Activated CD4-positive, alpha-beta T cell treated with anti-CD3 and anti-CD28 coated beads, Interleukin-2, Interleukin-6, amounts not matched to agents 100 ng/mL and 50 ng/mL, durations not matched to agents 16 hours and 8 hours (primary cell): ENCODE measurements at regions not wholly inside any gene's neighbourhood (a gene's known extent, or its start where the extent isn't known, plus 50 kb on each side); places are given as distances from the start of the nearest gene placed in this dataset.
"Not testable (repeated sequence)": the region's sequence is repeated elsewhere in the genome, so short reads cannot be mapped to it uniquely, and the experiment has no call there.

ENCODE experiments used
- DNase-seq: peaks from one replicate; pipeline ENCODE4 v3.0.0-alpha.2; 2020

GRCh38 chr2:35255826-35256225, 1099.8 kb upstream of the CRIM1 start:
- no peak for DNase-seq

DNA sequence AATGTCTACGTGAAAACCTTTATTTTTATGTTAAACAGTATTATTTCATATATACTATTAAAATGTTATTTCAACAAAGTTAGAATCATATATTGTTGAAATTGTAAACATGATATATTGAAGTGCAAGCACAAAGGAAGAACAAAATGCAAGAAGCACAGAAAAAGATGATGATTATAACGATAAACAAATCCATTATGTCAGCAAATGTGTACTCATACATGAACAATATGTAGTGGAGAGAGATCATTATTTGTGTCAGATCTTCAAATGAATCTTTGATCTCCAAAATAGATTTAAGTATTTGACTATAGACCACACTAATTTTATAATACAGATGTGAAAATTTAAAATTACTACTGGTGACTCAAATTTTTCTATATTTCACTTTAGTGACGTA, 1104.4 kb upstream of the CRIM1 start:
- no peak for DNase-seq

DNA sequence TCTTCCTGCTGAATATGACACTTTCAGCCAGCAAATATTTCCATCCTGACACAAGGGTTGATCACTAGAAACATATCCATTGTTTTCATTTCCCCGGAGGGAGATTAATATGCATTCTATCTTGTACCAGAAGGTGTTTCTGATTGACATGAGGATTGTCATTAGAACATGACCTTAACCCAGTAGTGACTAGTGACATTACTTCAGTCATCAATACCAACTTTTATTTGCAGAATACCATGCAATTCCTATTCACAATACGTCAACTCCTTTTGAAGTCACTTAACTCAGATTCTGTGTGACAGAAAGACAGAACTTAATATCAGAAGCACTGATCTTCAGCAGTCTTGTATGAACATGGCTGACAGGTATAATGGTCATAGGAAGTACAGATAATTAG, 1108.9 kb upstream of the CRIM1 start:
- no peak for DNase-seq

- DNase-seq = no peak
Observed at GRCh38 chr2:35228584-35228983, 1127.0 kb upstream of the CRIM1 start.

DNA sequence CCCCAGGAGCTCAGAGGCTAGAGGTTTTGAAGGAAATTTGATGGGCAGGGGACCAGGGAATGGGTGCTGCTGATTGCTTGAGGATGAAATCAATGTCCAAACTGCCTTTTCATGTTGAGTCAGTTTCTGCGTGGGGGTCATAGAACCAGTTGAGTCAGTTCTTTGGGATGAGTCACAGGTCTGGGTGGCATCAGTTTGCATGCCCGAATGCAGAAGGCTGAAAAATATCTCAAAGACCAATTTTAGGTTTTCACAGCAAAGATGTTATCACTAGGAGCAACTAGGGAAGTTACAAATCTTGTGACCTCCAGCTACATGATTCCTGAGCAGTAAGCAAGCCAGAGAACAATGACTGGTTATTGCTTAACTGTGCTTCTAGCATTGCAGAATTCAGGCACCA, 1135.1 kb upstream of the CRIM1 start:
- no peak for DNase-seq

DNA sequence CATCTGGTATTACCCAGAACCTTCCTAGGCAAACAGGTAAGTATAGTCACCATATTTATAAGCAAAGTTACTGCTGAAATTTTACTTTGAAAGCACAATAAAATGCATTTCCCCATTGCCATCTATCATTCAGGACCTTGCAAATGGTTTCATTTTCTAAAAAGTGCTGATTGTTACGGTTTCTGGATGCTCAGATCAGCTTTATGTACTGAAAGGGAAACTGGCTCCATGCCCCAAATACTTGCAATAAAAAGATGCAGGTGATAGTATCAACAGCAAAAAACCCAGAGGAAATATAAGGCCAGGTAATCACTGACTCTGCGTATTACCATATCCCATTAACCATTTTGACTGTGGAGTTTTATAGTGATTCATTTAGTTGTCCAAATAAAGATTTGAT, 1150.7 kb upstream of the CRIM1 start:
- no peak for DNase-seq

- no peak for DNase-seq
Observed at GRCh38 chr2:35204323-35204722, 1151.3 kb upstream of the CRIM1 start.

DNA sequence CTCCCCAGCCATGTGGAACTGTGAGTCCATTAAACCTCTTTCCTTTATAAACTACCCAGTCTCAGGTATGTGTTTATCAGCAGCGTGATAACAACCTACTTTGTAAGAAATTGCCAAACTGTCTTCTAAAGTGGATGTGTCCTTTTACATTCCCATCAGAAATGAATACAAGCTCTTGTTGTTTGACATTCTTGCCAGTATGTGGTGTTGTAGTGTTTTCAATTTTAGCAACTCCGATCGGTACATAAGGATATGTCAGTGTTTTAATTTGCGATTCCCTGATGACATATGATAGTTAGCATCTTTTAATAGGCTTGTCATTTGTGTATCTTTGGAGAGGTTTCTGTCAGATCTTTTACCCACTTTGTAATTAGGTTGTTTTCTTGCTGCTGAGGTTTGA, 1156.3 kb upstream of the CRIM1 start:
- no peak for DNase-seq

GRCh38 chr2:35185861-35186412, 1169.6 kb upstream of the CRIM1 start:
- no peak for DNase-seq

DNA sequence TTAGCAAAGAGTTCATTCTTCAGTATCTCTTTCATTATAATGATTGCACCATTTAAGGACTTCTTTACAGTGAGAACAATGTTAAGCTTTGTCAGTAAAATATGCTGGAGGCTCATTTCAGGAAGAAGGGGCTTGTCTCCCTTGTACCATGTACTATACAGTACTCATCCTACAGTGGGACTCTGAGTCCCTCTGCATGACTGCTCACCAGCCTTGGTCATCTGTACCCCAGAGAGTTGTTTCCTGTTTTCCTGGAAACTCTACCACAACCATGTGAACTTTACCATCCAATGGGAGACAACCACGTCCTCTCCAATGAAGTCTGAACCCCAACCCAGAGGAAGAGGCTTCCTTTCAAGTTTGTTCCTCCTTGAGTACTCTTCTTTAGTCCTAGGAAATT, 1171.1 kb upstream of the CRIM1 start:
- no peak for DNase-seq

DNA sequence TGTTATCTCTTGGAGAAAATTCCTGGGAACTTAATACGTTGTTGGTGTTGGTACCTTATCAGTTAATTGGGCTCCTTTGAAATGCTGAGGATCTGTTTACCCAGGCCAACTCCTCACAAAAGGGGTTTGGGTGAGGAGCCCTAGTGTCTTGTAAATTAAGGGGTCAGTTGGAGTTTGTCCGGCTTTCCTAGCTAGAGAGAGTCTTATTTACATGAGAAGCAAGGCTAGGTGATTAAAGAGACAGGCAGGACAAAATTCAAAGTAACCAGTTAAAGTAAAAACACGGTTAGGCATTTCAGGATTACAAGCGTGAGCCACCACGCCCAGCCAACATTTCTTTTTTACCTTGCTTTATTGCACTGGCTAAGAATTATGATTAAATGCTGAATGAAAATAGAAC, 1178.9 kb upstream of the CRIM1 start:
- not testable (repeated sequence) for DNase-seq

GRCh38 chr2:35174845-35175244, 1180.7 kb upstream of the CRIM1 start:
- DNase-seq = no peak

- DNase-seq = no peak
Observed at GRCh38 chr2:35172687-35173086, 1182.9 kb upstream of the CRIM1 start.

- DNase-seq = no peak
Observed at GRCh38 chr2:35168351-35168750, 1187.2 kb upstream of the CRIM1 start.

DNA sequence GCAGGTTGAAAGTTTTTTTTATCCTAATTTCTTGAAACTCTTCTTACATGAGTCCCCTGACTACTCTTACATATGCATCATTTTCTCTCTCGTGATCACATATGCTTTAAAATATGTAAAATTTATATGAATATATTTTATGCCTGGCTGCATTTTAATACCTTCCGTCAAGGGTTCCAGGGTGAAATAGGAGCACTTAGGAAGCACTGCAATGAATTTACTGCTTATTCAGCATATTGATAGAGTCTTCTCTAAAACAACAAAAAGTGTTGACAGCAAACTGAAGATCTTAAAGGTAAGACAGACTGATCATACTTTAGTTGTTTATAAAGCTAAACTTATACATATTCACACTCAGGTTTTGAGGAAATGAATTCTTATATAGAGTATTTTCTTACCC, 1191.6 kb upstream of the CRIM1 start:
- DNase-seq = no peak

- no peak for DNase-seq
Observed at GRCh38 chr2:35160871-35161270, 1194.7 kb upstream of the CRIM1 start.

DNA sequence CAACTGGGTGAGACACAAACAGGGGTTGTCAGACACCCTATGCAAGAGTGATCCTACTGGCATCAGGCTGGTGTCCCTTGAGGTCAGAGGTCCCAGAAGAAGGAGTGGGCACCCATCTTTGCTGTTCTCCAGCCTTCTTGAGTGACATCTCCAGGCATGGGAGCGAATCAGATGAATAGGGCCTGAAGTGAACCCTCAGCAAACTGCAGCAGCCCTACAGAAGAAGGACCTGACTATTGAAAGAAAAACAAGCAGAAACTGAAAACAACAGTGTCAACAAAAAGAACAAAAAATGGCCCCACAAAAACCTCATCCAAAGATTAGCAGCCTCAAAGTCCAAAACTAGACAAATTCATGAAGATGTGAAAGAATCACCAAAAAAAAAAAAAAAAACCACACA, 1229.7 kb upstream of the CRIM1 start:
- DNase-seq = no peak

DNA sequence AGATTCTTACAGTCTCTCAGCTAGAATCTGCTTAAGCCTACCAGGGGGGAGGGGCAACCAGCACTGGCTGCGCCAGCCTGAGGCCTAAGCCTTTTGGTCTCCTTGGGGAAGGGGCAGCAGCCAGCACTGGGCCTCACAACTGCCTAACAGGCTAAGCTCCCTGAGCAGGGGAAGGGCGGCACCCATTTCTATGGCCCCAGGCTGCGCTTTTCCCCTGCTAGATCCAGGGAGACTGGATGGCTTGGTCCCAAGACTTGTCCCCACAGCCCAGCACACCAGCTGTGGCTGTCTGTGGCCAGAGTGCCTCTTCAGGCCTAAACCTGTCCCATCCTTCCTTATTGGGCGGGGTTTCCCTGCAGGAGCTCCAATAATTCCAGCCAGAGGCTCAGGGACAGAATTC, 1230.3 kb upstream of the CRIM1 start:
- DNase-seq = no peak

GRCh38 chr2:35116151-35116550, 1239.4 kb upstream of the CRIM1 start:
- DNase-seq = no peak

DNA sequence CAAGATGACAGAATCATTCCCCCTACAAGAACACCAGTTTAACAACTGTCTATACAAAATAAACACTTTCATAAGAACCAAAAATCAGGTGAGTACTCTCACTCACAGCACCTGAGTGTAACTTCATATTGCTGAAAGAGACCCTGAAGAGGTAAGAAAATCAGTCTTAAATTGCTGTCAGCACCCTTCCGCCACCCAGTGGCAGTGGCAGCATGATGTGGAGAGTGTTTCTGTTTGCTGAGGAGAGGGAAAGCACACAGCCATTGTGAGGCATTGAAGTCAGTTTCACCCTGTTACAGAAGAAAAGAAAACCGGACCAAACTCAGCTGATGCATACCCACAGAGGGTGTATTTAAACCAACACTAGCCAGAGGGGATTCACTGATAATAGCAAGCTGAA, 1240.8 kb upstream of the CRIM1 start:
- DNase-seq = no peak

DNA sequence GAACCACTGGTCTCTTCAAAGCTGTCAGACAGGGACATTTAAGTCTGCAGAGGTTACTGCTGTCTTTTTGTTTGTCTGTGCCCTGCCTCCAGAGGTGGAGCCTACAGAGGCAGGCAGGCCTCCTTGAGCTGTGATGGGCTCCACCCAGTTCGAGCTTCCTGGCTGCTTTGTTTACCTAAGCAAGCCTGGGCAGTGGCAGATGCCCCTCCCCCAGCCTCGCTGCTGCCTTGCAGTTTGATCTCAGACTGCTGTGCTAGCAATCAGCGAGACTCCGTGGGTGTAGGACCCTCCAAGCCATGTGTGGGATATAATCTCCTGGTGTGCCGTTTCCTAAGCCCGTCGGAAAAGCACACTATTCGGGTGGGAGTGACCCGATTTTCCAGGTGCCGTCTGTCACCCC, 1243.2 kb upstream of the CRIM1 start:
- not testable (repeated sequence) for DNase-seq

DNA sequence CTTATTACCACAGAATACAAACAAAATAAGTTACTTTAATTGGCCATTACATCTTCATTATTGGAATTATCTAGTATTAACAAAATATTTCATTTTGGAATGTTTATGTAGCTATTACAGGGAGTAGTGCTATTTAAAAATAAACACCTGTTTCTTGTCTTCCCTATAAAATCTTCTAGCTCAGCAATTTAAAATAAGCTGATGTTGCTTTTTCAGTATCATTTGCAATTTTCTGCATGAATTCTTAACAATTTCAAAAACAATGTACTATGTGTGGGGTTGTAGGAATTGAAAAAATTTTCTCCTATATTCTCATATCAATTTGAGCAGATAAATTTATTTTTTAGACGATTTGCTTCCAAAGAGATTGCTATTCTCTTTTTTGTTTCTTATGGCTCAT, 1251.3 kb upstream of the CRIM1 start:
- no peak for DNase-seq

DNA sequence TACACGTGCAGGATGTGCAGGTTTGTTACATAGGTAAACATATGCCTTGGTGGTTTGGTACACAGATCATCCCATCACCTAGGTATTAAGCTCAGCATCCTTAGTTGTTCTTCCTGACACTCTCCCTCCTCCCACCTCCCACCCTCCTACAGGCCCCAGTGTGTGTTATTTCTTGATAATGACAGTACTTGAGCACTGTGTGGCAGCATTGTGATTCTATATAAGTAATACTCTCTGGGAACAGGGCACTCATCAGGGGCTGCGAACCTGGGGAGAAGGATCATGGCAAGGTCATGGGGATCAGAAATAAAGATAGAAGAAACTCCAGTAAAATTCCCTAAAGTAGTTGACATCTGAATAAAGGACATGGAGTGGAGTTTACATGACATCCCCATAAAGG, 1256.2 kb upstream of the CRIM1 start:
- no peak for DNase-seq

- no peak for DNase-seq
Observed at GRCh38 chr2:35082072-35082471, 1273.5 kb upstream of the CRIM1 start.

GRCh38 chr2:35081622-35082015, 1274.0 kb upstream of the CRIM1 start:
- no peak for DNase-seq
